Epithelial cell of prostate (primary cell): ENCODE measurements at regions not wholly inside any gene's neighbourhood (a gene's known extent, or its start where the extent isn't known, plus 50 kb on each side); places are given as distances from the start of the nearest gene placed in this dataset.
A peak's percentile ranks its signal among the peaks of the same experiment; 100 is the strongest.
"Not testable (repeated sequence)": the region's sequence is repeated elsewhere in the genome, so short reads cannot be mapped to it uniquely, and the experiment has no call there.

Experiments
- DNase-seq: peaks from one replicate; pipeline ENCODE4 v3.0.0-alpha.2; 2011; ENCODE audit warnings: low read depth, low spot score
- H3K27ac ChIP-seq: fragments of 450-650 bp; 2 replicates; pipeline ENCODE4 v1.5.1; 2017; ENCODE audit warnings: mild to moderate bottlenecking

DNA sequence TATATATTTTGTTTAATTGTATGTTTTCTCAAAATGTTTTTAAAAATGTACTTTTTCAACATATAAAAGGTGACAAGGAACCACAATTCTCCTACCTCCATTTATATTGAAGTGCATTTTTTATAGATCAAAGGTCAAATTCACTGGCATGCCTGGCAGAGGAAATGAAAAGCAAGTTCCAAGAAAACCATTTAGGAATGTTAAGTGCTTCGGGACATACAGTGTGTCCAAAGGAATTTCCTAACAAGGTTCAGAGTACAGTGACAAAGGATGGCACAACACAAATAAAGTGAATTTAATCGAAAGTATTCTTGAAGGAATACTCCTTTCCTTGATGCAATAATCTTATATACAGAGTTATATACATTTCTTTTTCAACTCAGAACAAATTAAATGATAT lies 242.3 kb downstream of the CCER1 start:
- DNase-seq: no peak
- no peak overlapping the region for H3K27ac ChIP-seq

GRCh38 chr12:90710711-90711110 lies 244.3 kb downstream of the CCER1 start:
- DNase-seq: no peak
- no peak overlapping the region for H3K27ac ChIP-seq

DNA sequence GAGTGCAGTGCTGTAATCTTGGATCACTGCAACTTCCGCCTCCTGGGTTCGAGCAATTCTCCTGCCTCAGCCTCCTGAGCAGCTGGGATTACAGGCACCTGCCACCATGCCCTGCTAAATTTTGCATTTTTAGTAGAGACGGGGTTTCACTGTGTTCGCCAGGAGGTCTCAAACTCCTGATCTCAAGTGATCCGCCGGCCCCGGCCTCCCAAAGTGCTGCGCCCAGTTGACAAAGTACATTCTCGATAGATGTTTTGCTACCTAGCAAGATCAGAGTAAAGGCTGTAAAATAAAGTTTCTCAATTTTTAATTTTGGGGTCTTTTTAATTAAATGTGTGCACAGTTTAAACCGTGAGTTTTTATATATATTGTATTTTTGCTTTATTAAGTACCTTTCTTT lies 248.9 kb downstream of the CCER1 start:
- H3K27ac ChIP-seq: no peak overlapping the region
- no peak for DNase-seq

- DNase-seq: no peak
- H3K27ac ChIP-seq: no peak overlapping the region
Observed at GRCh38 chr12:90695415-90695814, 259.6 kb downstream of the CCER1 start.

DNA sequence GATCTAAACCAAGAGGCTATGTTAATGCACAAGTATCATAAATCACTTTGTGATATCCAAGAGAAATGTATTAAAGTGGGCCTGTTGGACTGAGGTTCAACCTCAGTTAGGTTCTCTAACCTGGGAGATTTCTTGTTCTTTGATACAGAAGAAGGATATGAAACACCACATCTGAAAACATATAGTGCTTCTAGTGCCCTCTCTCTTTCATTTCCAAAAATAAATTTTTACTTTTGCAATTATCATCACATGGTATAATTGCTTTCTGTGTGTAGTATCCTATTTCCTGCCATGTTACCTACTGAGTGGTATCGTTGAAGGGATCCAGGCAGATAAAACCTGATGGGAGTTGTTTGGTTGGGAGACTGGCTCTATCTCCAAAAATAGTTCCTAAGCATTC lies 264.9 kb downstream of the CCER1 start:
- no peak overlapping the region for H3K27ac ChIP-seq
- no peak for DNase-seq

DNA sequence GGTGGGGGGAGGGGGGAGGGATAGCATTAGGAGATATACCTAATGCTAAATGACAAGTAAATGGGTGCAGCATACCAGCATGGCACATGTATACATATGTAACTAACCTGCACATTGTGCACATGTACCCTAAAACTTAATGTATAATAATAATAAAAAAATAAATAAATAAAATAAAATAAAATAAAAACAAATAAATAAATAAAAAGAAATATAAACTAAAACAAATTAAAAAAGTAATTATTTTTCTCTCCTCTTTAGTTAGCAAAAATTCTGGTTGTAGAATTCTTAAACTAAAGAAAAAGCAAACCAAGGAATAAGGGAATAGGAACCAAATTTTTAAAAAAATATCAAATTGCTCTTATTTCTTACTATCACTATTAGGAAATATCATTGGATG lies 267.3 kb downstream of the CCER1 start:
- DNase-seq: not testable (repeated sequence)

GRCh38 chr12:90683871-90684270 lies 271.1 kb downstream of the CCER1 start:
- no peak for DNase-seq
- no peak overlapping the region for H3K27ac ChIP-seq

More for the DNA sequence above, 267.3 kb downstream of the CCER1 start:
- H3K27ac ChIP-seq: not testable (repeated sequence)

- H3K27ac ChIP-seq: no peak overlapping the region
- no peak for DNase-seq
Observed at GRCh38 chr12:90682398-90682797, 272.6 kb downstream of the CCER1 start.

DNA sequence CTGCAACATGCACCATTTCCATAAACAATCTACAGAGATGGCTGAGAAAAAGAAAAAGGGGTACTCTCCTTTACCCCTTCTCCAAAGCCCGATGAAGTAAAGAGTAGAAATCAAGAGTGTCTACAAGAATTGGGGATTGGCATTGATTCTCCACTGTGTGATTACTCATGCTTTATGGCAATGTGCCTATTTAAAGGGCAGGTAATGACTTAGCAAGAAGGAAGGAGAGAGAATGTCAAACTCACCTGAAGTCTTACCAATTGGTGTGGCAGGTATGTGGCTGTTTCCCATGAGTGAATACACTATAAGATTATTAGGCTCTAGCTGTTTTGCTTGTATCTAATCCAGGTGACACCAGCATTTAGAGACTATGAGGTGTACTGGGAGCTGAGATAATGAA lies 275.3 kb downstream of the CCER1 start:
- no peak overlapping the region for H3K27ac ChIP-seq
- DNase-seq: peak; percentile 46

GRCh38 chr12:90677552-90677951 lies 277.4 kb downstream of the CCER1 start:
- no peak for DNase-seq
- H3K27ac ChIP-seq: no peak overlapping the region

- H3K27ac ChIP-seq: no peak overlapping the region
Observed at GRCh38 chr12:90677055-90677454, 277.9 kb downstream of the CCER1 start.

DNA sequence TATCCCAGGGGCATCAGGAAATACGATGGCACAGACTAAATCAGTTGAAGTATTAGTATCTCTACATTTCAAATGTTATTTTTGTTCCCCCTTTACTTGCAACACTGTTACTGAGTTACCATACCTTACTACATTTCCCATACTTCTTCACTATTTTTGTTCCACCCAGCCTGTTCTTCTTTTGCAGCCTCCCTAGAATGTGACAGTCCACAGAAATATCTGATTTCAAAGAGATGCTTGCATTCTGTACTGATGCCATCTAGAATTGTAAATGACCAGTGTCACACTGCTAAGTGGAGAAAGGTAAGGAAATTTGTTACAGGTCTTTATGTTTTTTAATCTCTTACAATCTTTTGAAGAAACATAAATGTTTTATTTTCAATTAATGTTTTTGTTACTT lies 279.9 kb downstream of the CCER1 start:
- H3K27ac ChIP-seq: no peak overlapping the region
- DNase-seq: no peak

More at GRCh38 chr12:90677055-90677454, 277.9 kb downstream of the CCER1 start:
- no peak for DNase-seq

DNA sequence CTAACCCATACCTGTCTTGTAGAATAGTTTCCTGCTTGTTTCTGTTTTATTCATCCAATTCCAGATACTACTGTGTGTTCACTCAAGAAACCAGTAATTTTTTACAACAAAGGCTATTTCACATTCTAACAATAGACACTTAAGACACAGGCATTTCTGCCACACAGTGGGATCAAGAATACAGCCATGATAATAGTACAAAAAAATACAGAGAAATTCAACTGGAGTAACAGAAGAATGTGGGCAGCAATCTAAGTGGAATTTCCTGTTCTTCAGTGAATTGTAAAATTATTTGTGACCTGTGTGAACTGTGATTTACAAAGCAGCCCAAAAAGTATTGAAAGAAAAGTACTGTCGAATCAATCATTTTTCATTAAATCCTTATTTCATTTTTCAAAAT lies 282.9 kb downstream of the CCER1 start:
- DNase-seq: no peak
- H3K27ac ChIP-seq: no peak overlapping the region

DNA sequence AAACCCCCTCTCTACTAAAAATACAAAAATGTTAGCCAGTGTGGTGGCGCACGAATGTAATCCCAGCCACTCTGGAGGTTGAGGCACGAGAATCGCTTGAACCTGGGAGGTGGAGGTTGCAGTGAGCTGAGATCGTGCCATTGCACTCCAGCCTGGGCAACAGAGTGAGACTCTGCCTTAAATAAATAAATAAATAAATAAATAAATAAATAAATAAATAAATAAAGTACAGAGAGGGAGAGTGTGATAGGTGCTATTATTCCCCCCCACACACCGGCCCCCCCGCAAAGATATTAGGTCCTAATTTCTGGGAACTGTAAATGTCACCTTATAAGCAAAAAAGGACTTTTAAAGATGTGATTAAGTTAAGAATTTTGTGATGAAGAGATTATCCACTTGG lies 291.0 kb downstream of the CCER1 start:
- not testable (repeated sequence) for H3K27ac ChIP-seq, DNase-seq

DNA sequence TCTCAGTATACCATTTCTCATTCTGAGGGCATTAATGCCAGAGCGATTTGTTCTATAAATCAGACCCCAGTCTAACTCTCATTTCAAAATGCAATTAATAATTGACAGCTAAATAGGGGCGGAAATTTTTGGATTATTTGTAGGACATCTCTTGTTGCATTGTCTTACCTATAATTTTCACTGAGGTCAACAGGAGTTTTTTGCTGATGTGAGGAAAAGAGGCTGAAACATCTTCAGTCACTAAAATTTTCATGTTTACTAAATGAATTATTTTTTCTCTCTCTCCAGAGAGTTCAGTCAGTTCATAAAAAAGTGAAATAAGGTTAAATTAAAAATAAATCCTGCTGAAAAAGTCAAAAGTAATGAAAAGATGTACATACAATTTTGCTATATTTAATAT lies 295.9 kb downstream of the CCER1 start:
- DNase-seq: no peak
- no peak overlapping the region for H3K27ac ChIP-seq

DNA sequence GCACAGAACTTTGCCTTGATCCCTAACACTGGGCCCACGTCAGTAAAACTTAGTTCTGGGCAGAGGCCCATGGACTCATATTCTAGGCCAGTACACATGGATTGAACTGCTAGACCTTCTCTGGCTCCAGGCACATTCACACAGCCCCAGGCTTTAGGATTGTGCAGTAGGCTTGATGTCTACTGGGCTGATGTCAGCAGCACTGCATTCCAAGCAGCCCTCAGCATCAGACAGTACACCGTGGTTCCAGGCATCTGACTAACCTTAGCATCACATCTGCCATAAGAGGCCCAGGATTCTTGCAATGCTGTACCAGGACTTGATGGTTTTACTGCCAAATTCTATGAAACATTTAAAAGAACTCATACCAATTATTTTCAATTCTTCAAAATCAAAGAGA lies 301.9 kb downstream of the CCER1 start:
- no peak overlapping the region for H3K27ac ChIP-seq
- no peak for DNase-seq

GRCh38 chr12:90652280-90652679 lies 302.7 kb downstream of the CCER1 start:
- H3K27ac ChIP-seq: peak overlapping the region; percentile 11
- peak; percentile 16 for DNase-seq

- H3K27ac ChIP-seq: no peak overlapping the region
- DNase-seq: no peak
Observed at GRCh38 chr12:90645181-90645580, 309.8 kb downstream of the CCER1 start.

DNA sequence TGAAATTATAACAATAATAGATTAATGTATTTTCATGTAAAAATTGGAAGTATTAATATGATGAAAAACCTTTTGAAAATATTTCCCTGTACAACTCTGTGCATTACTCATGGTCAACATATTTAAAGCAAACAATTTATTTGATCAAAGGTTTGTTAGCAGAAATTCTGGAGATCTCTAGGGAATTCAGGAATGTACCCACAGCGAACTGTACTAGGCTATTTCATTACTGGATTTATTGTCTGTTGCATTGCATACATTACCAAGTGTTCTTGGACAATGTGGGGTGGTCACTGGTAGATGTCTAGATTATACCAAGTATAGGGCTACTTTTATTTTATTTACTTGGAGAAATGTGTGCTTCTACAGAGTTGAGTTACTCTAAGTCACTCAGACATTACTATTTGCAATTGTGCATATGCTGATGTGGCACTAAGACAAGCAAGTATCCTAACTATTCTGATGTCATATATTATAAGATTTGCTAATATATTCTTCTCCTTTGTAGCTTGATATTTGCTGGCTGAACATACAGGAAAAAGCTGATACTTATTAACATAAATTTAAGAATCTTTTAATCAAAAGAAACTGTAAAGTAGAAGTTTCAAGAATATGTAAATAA lies 323.3 kb downstream of the CCER1 start:
- DNase-seq: no peak
- no peak overlapping the region for H3K27ac ChIP-seq

DNA sequence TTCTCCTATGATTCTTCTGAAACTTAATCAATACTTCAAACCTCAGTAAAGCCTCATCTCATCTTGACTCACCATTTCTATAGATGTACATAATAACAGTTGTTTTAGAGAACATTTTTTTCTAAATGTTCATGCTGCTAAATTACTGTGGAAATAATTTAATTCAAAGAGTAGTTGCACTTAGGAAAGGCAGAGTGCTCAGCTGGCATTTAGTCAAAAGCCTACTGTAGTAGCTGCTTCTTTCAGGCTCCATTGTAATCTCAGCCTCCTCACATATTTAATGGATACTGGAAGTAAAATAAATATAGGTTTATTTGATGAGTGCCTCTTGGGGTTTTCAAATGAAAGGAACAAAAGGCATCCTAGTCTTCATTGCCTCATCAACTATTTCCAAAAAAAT lies 325.0 kb downstream of the CCER1 start:
- no peak overlapping the region for H3K27ac ChIP-seq
- DNase-seq: no peak

GRCh38 chr12:90628213-90628612 lies 326.8 kb downstream of the CCER1 start:
- no peak overlapping the region for H3K27ac ChIP-seq

GRCh38 chr12:90627180-90627896 lies 327.6 kb downstream of the CCER1 start:
- no peak for DNase-seq
- peak overlapping the region; percentile 32 for H3K27ac ChIP-seq

More at GRCh38 chr12:90628213-90628612, 326.8 kb downstream of the CCER1 start:
- DNase-seq: no peak
